ENCODE measurements at regions not wholly inside any gene's neighbourhood (a gene's known extent, or its start where the extent isn't known, plus 50 kb on each side); places are given as distances from the start of the nearest gene placed in this dataset.

GRCh38 chr5:92562065-92562464 is 1019.0 kb downstream of the NR2F1-AS1 start:
- TF ChIP-seq CTCF (IDR thresholded peaks at IDR 0.05; ENCODE audit: low read depth, low read length, poor library complexity, severe bottlenecking): no peak
- no peak for TF ChIP-seq EZH2phosphoT487 (IDR thresholded peaks at IDR 0.05; ENCODE audit: borderline replicate concordance, low read length)

All from DOHH2 (cell line).